GM13977 (cell line): ENCODE measurements at regions not wholly inside any gene's neighbourhood (a gene's known extent, or its start where the extent isn't known, plus 50 kb on each side); places are given as distances from the start of the nearest gene placed in this dataset.

Experiments used
- DNase-seq: peaks from one replicate; pipeline ENCODE4 v3.0.0; 2012; ENCODE audit warnings: low spot score
- CTCF ChIP-seq: IDR thresholded peaks from 2 replicates; pipeline ENCODE4 v1.5.1; 2012; ENCODE audit warnings: mild to moderate bottlenecking, control low read depth; ENCODE audit not compliant: insufficient read depth; ENCODE audit errors: extremely low read depth, missing control alignments
- in situ Hi-C: fragments of 300-500 bp; cut with MboI; formaldehyde crosslinking; loops from one replicate; pipeline ENCODE4 v1.12.0; 2022; ENCODE audit warnings: low sequenced_read_pairs, low pct_unique_long_range_greater_than_20kb, mixed read lengths, inconsistent platforms; ENCODE audit not compliant: unreplicated experiment

DNA sequence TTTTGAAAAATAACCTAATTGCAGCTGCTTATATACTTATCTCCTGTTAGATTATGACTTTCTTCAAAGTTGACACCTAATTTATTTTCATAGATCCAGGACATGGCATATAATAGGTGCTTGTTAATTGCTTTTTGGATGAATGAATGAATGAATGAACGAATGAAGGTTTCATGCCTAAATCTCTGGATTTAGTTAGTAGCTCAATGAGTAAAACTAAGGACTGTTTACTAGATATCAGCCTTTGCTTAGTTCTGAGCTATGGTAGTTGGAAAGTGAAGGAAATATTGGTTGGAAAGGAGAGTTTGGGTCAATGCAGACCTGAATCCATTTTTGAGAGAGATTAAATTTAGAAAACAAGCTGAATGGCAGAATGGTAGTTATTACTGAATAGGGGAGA, 160.4 kb upstream of the SGO1 start:
- no peak for DNase-seq
- in situ Hi-C loops, result no loop called here
- no peak for TF ChIP-seq CTCF

- in situ Hi-C loops, result no loop called here
- TF ChIP-seq CTCF, result no peak
- no peak for DNase-seq
Measured at GRCh38 chr3:20344400-20344959, 158.5 kb upstream of the SGO1 start.

GRCh38 chr3:20343790-20344189, 157.8 kb upstream of the SGO1 start:
- in situ Hi-C loops, result no loop called here
- no peak for DNase-seq
- no peak for TF ChIP-seq CTCF

DNA sequence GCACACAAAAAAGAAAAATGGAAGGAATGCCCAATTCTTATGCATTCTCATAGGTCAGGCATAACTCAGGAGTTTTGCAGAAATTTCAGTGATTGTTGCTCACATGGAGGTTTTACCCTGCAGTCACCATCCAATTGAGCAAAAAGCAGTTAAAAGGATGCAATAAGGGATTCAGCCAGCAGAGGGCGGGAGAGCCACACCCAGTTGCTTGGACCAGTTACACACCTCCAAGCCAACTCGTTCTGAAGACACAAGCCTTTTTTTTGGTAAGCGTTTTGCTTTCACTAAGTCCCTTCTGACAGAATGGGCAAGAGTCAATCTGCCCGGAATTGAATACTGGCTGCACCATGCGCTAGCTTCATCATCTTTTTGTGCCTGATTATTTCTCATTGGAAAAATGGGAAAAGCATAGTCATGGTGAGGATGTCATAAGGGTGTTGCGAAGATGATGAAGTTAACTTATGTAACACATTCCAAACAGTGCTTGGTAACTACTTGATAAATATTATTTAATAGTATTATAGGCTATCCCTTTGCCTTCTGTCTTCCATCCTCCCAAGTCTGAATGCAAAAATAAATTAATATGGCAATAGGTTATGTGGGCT, 154.4 kb upstream of the SGO1 start:
- peak; percentile 86 for TF ChIP-seq CTCF
- in situ Hi-C loops, result no loop called here
- peak; percentile 54 for DNase-seq

DNA sequence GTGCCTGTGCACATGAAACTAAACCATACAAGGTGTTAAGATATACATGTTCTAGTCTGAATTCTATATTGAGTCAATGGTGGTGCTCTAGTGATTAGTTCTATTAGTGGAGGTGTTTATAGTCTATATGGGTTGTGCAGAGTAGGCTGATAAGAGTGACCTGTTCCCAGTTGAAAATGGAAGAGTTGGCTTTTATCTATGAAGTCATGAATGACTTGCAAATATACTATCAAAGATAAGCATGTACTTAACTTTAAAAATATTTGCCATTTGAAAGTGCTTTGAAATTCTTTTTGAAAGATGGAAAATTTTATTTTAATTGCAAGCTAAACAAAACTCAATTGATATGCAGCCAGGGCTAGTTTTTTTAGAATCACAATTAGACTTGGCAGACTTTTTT, 150.6 kb upstream of the SGO1 start:
- in situ Hi-C loops, result no loop called here
- DNase-seq, result no peak
- no peak for TF ChIP-seq CTCF

GRCh38 chr3:20334842-20335241, 148.8 kb upstream of the SGO1 start:
- no peak for DNase-seq
- in situ Hi-C loops, result no loop called here

More at GRCh38 chr3:20334842-20335241, 148.8 kb upstream of the SGO1 start:
- no peak for TF ChIP-seq CTCF
